ENCODE measurements at regions not wholly inside any gene's neighbourhood (a gene's known extent, or its start where the extent isn't known, plus 50 kb on each side); places are given as distances from the start of the nearest gene placed in this dataset.

- H3K27ac ChIP-seq: no peak overlapping the region
- TF ChIP-seq ZFX (IDR thresholded peaks at IDR 0.05; ENCODE audit: borderline replicate concordance): no peak
- TF ChIP-seq CTCF (IDR thresholded peaks at IDR 0.05): no peak
These were observed 115.9 kb upstream of the F13A1 start for GRCh38 chr6:6436366-6436765.

GRCh38 chr6:6436946-6437345 is 116.5 kb upstream of the F13A1 start:
- no peak overlapping the region for H3K27ac ChIP-seq

DNA sequence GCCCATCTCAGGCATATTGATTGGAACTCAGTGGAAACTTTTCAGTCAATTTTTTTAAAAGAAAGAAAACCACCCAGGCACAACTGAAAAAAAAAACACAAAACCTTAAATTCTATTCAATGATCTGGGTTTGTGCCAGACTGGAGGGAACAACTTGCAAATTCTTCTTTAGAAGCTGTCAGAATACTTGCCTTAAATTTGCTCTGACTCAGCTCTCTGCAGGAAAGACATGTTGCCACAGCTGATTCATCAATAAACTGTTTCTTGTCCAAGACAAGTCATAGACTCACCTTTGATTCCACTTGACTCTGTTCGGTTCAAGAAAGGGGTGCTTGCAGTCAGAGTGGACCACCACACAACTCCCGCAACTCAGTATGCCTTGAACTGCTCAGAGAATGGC is 117.8 kb upstream of the F13A1 start:
- no peak for TF ChIP-seq CTCF (IDR thresholded peaks at IDR 0.05)
- no peak for TF ChIP-seq ZFX (IDR thresholded peaks at IDR 0.05; ENCODE audit: borderline replicate concordance)

More at GRCh38 chr6:6436946-6437345, 116.5 kb upstream of the F13A1 start:
- TF ChIP-seq ZFX (IDR thresholded peaks at IDR 0.05; ENCODE audit: borderline replicate concordance) (no peak), CTCF (IDR thresholded peaks at IDR 0.05) (no peak)

DNA sequence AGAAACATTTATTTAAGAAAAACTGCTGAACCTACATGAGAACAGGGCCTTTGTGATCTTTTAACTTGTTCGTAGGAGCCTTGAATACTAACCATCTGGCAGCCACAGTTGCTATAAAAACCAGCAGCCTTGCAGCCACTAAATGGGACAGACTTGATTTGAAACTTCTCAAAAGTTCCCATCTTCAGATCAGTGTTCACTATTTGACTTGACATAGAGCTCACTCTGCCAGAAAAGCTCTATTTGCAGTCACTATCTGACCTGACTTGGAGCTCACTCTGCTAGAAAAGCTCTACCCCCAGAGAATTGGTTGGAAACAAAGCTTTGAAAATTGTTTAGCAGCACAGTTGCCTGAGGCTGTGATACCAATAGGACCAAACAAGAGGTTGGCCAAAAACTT is 119.3 kb upstream of the F13A1 start:
- TF ChIP-seq ZFX (IDR thresholded peaks at IDR 0.05; ENCODE audit: borderline replicate concordance): no peak
- no peak for TF ChIP-seq CTCF (IDR thresholded peaks at IDR 0.05)
- no peak overlapping the region for H3K27ac ChIP-seq

More for the DNA sequence above, 117.8 kb upstream of the F13A1 start:
- no peak overlapping the region for H3K27ac ChIP-seq

DNA sequence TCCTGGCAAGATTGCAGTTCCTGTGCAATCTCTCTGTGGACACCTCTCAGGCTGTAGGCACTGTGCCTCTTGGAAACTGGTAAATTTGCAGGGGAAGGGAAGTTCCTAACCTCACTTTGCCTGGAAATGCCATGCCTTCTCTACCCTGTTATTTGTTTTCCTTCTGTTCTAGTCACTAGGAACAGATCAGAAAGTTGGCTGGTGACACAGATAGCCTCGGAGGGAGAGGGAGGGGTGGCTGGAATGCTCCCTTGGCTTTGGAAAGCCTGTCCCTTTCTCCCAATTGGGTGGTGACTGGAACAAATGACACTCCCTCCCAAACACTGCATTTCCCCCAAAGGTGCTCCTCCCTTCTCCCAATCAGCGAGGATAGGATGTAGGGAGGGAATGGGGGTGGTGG is 131.5 kb upstream of the F13A1 start:
- TF ChIP-seq ZFX (IDR thresholded peaks at IDR 0.05; ENCODE audit: borderline replicate concordance) (no peak), CTCF (IDR thresholded peaks at IDR 0.05) (no peak)
- H3K27ac ChIP-seq: no peak overlapping the region

- TF ChIP-seq CTCF (IDR thresholded peaks at IDR 0.05): no peak
- no peak for TF ChIP-seq ZFX (IDR thresholded peaks at IDR 0.05; ENCODE audit: borderline replicate concordance)
- H3K27ac ChIP-seq: no peak overlapping the region
These were observed 132.7 kb upstream of the F13A1 start for GRCh38 chr6:6453186-6453585.

DNA sequence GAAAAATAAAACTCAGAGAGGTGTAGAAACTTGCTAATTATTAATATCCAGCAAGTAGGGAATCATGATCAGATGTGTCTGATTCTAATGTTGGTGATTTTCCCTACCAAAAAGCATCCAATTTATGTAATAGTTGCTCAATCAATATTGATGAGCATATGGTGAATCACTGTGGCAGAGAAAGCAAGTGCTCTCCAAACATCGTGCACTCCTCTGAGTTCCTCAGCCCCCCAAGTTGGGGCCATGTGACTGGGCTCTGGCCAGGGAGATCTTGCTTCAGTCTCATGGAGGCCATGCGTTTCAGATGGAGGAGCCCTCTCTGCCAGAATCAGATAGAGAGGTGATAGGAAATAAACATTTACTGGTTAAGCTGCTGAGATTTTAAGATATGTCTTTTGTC is 133.2 kb upstream of the LY86 start:
- TF ChIP-seq ZFX (IDR thresholded peaks at IDR 0.05; ENCODE audit: borderline replicate concordance): no peak
- TF ChIP-seq CTCF (IDR thresholded peaks at IDR 0.05): no peak
- H3K27ac ChIP-seq: no peak overlapping the region

All from 22Rv1 (cell line).